ENCODE measurements at regions not wholly inside any gene's neighbourhood (a gene's known extent, or its start where the extent isn't known, plus 50 kb on each side); places are given as distances from the start of the nearest gene placed in this dataset.
A peak's percentile ranks its signal among the peaks of the same experiment; 100 is the strongest.

- Histone ChIP-seq H3K4me3 (no peak overlapping the region), H3K4me1 (no peaks in the 10 kb centered on the region), H3K27ac (no peak overlapping the region), H3K27me3 (no peaks in the 10 kb centered on the region), H3K36me3 (no peaks in the 10 kb centered on the region), H3K9me3 (peaks cover 0 to 9% (median 5%) of the 10 kb centered on the region in 4 donors)
- DNase-seq (no peak), ATAC-seq (ENCODE audit: low FRiP score in 2 of 2) (no peak)
- 83 to 87% methylated on average over 6 of the region's 6 CpGs for WGBS, 2 donors
- TF ChIP-seq POLR2AphosphoS5 (IDR thresholded peaks at IDR 0.05) (no peak), CTCF (IDR thresholded peaks at IDR 0.05) (no peak), POLR2A (IDR thresholded peaks at IDR 0.05) (no peak), EP300 (IDR thresholded peaks at IDR 0.05) (no peak)
These were observed 203.2 kb upstream of the LYPLAL1 start for GRCh38 chr1:218970397-218970990.

- H3K4me1 ChIP-seq: no peaks in the 10 kb centered on the region
- WGBS, 2 donors: 81% methylated on average over 1 of the region's 1 CpG; no CpG with 5 or more reads in 1 of the 2 donors
- no peak for TF ChIP-seq EP300 (IDR thresholded peaks at IDR 0.05)
- TF ChIP-seq POLR2AphosphoS5 (IDR thresholded peaks at IDR 0.05): no peak
- no peak for TF ChIP-seq CTCF (IDR thresholded peaks at IDR 0.05)
- TF ChIP-seq POLR2A (IDR thresholded peaks at IDR 0.05): no peak
- DNase-seq (no peak), ATAC-seq (ENCODE audit: low FRiP score in 2 of 2) (no peak)
- no peak overlapping the region for H3K4me3 ChIP-seq
- no peaks in the 10 kb centered on the region for H3K27me3 ChIP-seq
- no peaks in the 10 kb centered on the region for H3K36me3 ChIP-seq
- no peak overlapping the region for H3K27ac ChIP-seq
- peaks cover 0 to 9% (median 5%) of the 10 kb centered on the region in 4 donors for H3K9me3 ChIP-seq
These were observed 202.5 kb upstream of the LYPLAL1 start for GRCh38 chr1:218971156-218971555.

GRCh38 chr1:218980881-218981280 lies 192.8 kb upstream of the LYPLAL1 start:
- TF ChIP-seq EP300 (IDR thresholded peaks at IDR 0.05) (no peak), POLR2A (IDR thresholded peaks at IDR 0.05) (no peak), POLR2AphosphoS5 (IDR thresholded peaks at IDR 0.05) (no peak), CTCF (IDR thresholded peaks at IDR 0.05) (no peak)
- ATAC-seq (ENCODE audit: low FRiP score in 2 of 2) (no peak), DNase-seq (no peak)
- Histone ChIP-seq H3K27ac (no peak overlapping the region), H3K4me3 (no peak overlapping the region), H3K36me3 (no peaks in the 10 kb centered on the region), H3K27me3 (no peaks in the 10 kb centered on the region), H3K4me1 (no peaks in the 10 kb centered on the region), H3K9me3 (no peaks in the 10 kb centered on the region)
- 88 to 96% methylated on average over 2 of the region's 2 CpGs for WGBS, 2 donors

GRCh38 chr1:218982482-218982881 lies 191.2 kb upstream of the LYPLAL1 start:
- ATAC-seq (ENCODE audit: low FRiP score in 2 of 2) (no peak), DNase-seq (peak in 1 of 2 donors; percentile 40)
- 86 to 92% methylated on average over 1 to 6 of the region's 6 CpGs for WGBS, 2 donors
- Histone ChIP-seq H3K4me1 (no peaks in the 10 kb centered on the region), H3K36me3 (no peaks in the 10 kb centered on the region), H3K27ac (no peak overlapping the region), H3K27me3 (no peaks in the 10 kb centered on the region), H3K9me3 (no peaks in the 10 kb centered on the region), H3K4me3 (no peak overlapping the region)
- TF ChIP-seq POLR2AphosphoS5 (IDR thresholded peaks at IDR 0.05) (no peak), POLR2A (IDR thresholded peaks at IDR 0.05) (no peak), EP300 (IDR thresholded peaks at IDR 0.05) (no peak), CTCF (IDR thresholded peaks at IDR 0.05) (no peak)

GRCh38 chr1:218983433-218983832 lies 190.2 kb upstream of the LYPLAL1 start:
- H3K9me3 ChIP-seq: no peaks in the 10 kb centered on the region
- ATAC-seq (ENCODE audit: low FRiP score in 2 of 2) (peak; percentile 21 to 51), DNase-seq (peak in 1 of 2 donors; percentile 36)
- H3K27ac ChIP-seq: no peak overlapping the region
- no peaks in the 10 kb centered on the region for H3K4me1 ChIP-seq
- 89 to 100% methylated on average over 2 to 8 of the region's 9 CpGs for WGBS, 2 donors
- no peak overlapping the region for H3K4me3 ChIP-seq
- no peak for TF ChIP-seq EP300 (IDR thresholded peaks at IDR 0.05)
- no peak for TF ChIP-seq CTCF (IDR thresholded peaks at IDR 0.05)
- TF ChIP-seq POLR2AphosphoS5 (IDR thresholded peaks at IDR 0.05): no peak
- no peak for TF ChIP-seq POLR2A (IDR thresholded peaks at IDR 0.05)
- no peaks in the 10 kb centered on the region for H3K27me3 ChIP-seq
- H3K36me3 ChIP-seq: no peaks in the 10 kb centered on the region

Measured in upper lobe of left lung (tissue), 6 donors.